ENCODE measurements at regions not wholly inside any gene's neighbourhood (a gene's known extent, or its start where the extent isn't known, plus 50 kb on each side); places are given as distances from the start of the nearest gene placed in this dataset.

- Histone ChIP-seq H3K4me1 (replicated peaks in 1 of 4; ENCODE audit: control insufficient read depth in 3 of 4, insufficient read depth in 4 of 4, low read length in 3 of 4) (no peaks in the 10 kb centered on the region), H2AK5ac (ENCODE audit: low read depth, low read length) (no peak overlapping the region), H3K9ac (replicated peaks in 1 of 4; ENCODE audit: extremely low read depth in 1 of 4, low read depth in 3 of 4, low read length in 3 of 4) (no peak overlapping the region), H3K27me3 (replicated peaks in 1 of 4; ENCODE audit: control insufficient read depth in 3 of 4, extremely low read depth in 1 of 4, insufficient read depth in 3 of 4, low read length in 3 of 4) (no peaks in the 10 kb centered on the region), H3K4ac (replicated peaks; ENCODE audit: insufficient read length, low read depth, low read length) (no peak overlapping the region), H3K79me2 (ENCODE audit: control insufficient read depth in 1 of 2, insufficient read depth in 2 of 2, low read length in 2 of 2) (no peaks in the 10 kb centered on the region), H3K79me1 (ENCODE audit: low read depth, low read length) (no peaks in the 10 kb centered on the region), H3K4me2 (ENCODE audit: insufficient read depth in 1 of 2, low read depth in 2 of 2, low read length in 2 of 2) (no peak overlapping the region), H3K14ac (ENCODE audit: insufficient read length) (no peak overlapping the region), H2BK20ac (ENCODE audit: low read length) (no peak overlapping the region), H3K18ac (ENCODE audit: extremely low read depth, low read length) (no peak overlapping the region), H2BK120ac (replicated peaks; ENCODE audit: low read depth, low read length) (no peak overlapping the region), H4K91ac (replicated peaks; ENCODE audit: insufficient read length, low read length) (no peak overlapping the region), H4K5ac (ENCODE audit: insufficient read length, low read depth, low read length) (no peak overlapping the region), H2BK12ac (ENCODE audit: low read depth, low read length) (no peak overlapping the region), H3K36me3 (ENCODE audit: control insufficient read depth in 2 of 4, insufficient read depth in 4 of 4, low read length in 3 of 4) (no peaks in the 10 kb centered on the region), H3K9me3 (ENCODE audit: insufficient read depth in 2 of 2, low read depth in 1 of 2, low read length in 1 of 2) (no peaks in the 10 kb centered on the region), H3K27ac (ENCODE audit: low read depth, low read length) (no peak overlapping the region), H2BK15ac (ENCODE audit: low read length) (no peak overlapping the region), H3K23ac (ENCODE audit: insufficient read length) (no peak overlapping the region), H4K8ac (ENCODE audit: extremely low read depth, insufficient read depth, low read length) (no peak overlapping the region), H3K23me2 (ENCODE audit: low read depth, low read length) (no peaks in the 10 kb centered on the region), H3K4me3 (ENCODE audit: extremely low read depth in 1 of 4, insufficient read depth in 2 of 4, low read depth in 3 of 4, low read length in 4 of 4) (no peak overlapping the region), H3K56ac (replicated peaks; ENCODE audit: insufficient read length, low read depth, low read length) (no peak overlapping the region), H4K20me1 (replicated peaks in 1 of 2; ENCODE audit: control insufficient read depth in 1 of 2, insufficient read depth in 2 of 2, low read length in 2 of 2) (no peaks in the 10 kb centered on the region), H2AFZ (ENCODE audit: low read length) (no peak overlapping the region), H2BK5ac (ENCODE audit: low read depth, low read length) (no peak overlapping the region)
- FAIRE-seq (no peak), DNase-seq (ENCODE audit: low read depth in 1 of 2, low spot score in 2 of 2) (no peak)
- CTCF ChIA-PET (ENCODE audit: partially characterized antibody) = no interaction called here
- POLR2A ChIA-PET (ENCODE audit: partially characterized antibody) = no interaction called here
- TF ChIP-seq CTCF (IDR thresholded peaks at IDR 0.05; ENCODE audit: control extremely low read depth in 1 of 3, insufficient read depth in 1 of 3, low read depth in 1 of 3, low read length in 3 of 3) (no peak), E2F6 (IDR thresholded peaks at IDR 0.05) (no peak), FOSL1 (IDR thresholded peaks at IDR 0.05; ENCODE audit: insufficient read depth, low read depth, low read length) (no peak), SUZ12 (IDR thresholded peaks at IDR 0.05; ENCODE audit: low read length) (no peak), TEAD4 (IDR thresholded peaks at IDR 0.05; ENCODE audit: low read depth, low read length) (no peak), RBBP5 (IDR thresholded peaks at IDR 0.05; ENCODE audit: borderline replicate concordance, low read depth, low read length) (no peak)
- TF ChIP-seq, protein P1, sequence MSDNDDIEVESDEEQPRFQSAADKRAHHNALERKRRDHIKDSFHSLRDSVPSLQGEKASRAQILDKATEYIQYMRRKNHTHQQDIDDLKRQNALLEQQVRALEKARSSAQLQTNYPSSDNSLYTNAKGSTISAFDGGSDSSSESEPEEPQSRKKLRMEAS (IDR thresholded peaks at IDR 0.05) = no peak
These were observed 55.5 kb upstream of the MEIS1 start for GRCh38 chr2:66379473-66379872.
